Fibroblast of mammary gland (primary cell): ENCODE measurements at regions not wholly inside any gene's neighbourhood (a gene's known extent, or its start where the extent isn't known, plus 50 kb on each side); places are given as distances from the start of the nearest gene placed in this dataset.
A peak's percentile ranks its signal among the peaks of the same experiment; 100 is the strongest.

ENCODE experiments used
- DNase-seq: peaks from one replicate; pipeline ENCODE4 v3.0.0-alpha.2; 2010; ENCODE audit warnings: low read depth
- H3K4me3 ChIP-seq: 2 replicates; pipeline ENCODE4 v1.5.1; 2011; ENCODE audit warnings: low read depth, mild to moderate bottlenecking, low read length, moderate library complexity; ENCODE audit not compliant: control insufficient read depth
- TF ChIP-seq, protein P1 (sequence below): conservative IDR thresholded peaks from 2 replicates; pipeline ENCODE4 v1.5.1; 2011; ENCODE audit warnings: low read depth, low read length, inconsistent platforms; ENCODE audit not compliant: control insufficient read depth, insufficient read depth

DNA sequence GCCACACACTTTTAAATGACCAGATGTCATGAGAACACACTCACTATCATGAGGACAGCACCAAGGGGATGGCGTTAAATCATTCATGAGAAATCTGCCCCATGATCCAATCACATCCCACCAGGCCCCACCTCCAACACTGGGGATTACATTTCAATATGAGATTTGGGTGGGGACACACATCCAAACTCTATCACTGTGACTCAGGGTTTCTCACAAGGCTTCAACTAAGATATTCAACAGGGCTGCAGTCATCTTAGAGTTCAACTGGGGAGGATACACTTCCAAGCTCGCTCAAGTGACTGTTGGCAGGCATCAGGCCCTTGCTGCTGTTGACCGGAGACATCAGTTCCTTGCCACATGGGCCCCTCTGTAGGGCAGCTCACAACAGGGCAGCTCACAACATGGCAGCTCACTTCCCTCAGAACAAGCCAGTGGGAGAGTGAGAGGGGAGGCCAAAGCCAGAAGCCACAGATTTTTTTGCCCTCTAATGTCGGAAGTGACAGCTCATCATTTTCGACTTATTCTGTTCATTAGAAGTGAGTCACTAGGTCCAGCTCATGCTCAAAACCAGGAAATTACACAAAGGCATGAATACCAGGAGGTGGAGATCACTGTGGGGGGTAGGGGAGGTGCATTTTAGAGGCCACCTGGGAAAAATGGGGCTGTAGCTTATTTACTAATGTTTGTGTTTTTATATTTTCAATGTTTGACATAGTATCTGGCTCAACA is 50.8 kb upstream of the PTHLH start:
- DNase-seq: peak; percentile 97
- TF ChIP-seq, protein P1, sequence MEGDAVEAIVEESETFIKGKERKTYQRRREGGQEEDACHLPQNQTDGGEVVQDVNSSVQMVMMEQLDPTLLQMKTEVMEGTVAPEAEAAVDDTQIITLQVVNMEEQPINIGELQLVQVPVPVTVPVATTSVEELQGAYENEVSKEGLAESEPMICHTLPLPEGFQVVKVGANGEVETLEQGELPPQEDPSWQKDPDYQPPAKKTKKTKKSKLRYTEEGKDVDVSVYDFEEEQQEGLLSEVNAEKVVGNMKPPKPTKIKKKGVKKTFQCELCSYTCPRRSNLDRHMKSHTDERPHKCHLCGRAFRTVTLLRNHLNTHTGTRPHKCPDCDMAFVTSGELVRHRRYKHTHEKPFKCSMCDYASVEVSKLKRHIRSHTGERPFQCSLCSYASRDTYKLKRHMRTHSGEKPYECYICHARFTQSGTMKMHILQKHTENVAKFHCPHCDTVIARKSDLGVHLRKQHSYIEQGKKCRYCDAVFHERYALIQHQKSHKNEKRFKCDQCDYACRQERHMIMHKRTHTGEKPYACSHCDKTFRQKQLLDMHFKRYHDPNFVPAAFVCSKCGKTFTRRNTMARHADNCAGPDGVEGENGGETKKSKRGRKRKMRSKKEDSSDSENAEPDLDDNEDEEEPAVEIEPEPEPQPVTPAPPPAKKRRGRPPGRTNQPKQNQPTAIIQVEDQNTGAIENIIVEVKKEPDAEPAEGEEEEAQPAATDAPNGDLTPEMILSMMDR: no peak
- H3K4me3 ChIP-seq: no peak overlapping the region

DNA sequence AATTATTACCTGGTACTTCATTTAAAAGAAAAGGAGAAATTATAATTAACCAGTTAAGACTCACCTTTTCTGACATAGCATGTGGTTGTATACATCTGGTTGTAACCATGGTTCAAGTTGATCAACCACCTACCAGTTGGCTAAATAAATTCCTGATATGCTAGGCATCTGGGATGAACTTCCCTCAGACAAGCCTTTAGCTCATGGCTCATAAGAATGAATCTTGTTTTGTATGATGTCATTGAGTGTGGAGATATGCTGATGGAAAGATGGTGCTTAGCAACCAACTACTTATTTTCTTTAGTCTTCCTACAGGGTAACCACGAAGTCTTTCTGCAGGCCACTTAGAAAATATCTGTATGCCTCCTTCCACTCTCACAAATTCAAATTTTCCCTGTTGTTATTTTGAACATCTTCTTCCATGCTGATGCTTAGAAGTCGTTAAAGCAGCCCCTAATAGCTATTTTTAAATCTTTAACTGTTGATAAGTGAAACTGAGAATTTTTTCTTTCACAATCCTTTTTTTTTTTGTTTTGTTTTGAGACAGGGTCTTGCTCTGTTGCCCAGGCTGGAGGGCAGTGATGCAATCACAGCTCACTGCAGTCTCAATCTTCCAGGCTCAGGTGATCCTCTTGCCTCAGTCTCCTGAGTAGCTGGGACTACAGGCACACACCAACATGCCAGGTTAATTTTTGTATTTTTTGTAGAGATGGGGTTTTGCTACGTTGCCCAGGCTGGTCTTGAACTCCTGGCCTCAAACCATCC is 51.9 kb upstream of the PTHLH start:
- peak; percentile 81 for DNase-seq
- H3K4me3 ChIP-seq: no peak overlapping the region
- TF ChIP-seq, protein P1: no peak

DNA sequence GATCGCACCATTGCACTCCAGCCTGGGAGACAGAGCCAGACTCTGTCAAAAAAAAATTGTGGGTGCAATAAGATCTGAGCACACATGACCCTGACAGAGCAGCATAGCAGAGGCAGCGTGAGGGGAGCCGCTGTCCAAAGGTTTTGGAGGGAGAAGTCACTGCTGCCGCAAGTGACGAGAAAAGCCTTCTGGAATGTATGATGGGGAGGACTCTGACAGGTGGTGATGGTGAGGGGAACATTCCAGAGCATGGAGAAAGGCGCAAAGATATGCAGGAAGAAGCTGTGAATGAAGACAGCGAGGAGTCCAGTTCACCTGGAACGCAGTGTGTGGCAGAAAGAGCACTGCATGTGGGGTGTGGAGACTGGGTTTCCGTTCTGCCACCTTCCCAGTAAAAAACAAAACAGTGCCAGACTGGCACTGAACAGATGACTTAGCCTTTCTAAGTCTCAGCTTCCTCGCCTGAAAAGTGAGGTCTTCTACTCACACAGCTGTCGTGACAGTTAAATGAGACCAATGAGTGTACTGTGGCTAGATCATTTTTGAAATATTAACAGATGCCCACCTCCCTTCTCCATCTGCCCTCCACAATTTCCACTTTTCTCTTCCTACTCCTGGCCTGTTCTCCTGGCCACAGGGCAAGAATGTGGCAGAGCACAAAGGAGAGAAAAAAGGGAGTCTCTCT is 53.4 kb upstream of the PTHLH start:
- TF ChIP-seq, protein P1: no peak
- DNase-seq: no peak
- no peak overlapping the region for H3K4me3 ChIP-seq

DNA sequence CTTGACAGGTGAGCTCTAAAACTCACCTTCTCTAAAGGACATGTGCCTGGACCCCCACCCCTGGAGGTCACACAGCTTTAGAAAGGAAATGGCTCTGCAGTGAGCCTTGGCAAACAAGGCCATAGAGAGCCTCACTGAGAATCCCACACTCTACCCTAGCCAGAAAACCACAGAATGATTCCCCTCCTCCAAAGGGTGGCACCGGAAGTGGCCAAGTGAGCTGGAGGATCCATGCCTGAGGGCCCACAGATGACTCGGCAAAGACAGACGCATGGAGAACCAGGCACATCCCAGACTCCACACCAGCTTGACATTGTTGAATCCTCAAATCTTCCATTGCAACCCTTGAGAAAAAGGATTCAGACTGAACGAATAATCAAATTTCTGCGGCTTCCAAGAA is 54.2 kb upstream of the PTHLH start:
- no peak overlapping the region for H3K4me3 ChIP-seq
- no peak for DNase-seq
- TF ChIP-seq, protein P1: no peak

DNA sequence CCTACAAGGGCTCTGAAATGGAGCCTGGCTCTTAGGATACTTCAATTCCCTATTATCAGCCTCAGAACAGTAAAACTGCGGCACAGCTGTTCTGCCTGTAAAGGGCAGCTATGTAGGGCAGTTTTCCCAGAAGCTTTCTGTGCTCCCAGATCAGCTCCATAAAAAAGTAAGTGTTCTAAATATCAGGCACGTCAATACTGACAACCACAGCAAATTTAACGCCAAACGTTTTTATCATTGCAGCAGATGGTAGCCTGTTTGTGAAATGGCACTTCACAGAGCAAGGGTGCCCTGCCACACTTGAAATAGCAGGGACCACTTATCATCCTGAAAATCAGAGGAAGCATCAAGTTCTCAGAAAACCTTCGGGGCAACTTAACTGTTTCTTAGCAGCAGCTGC is 54.8 kb upstream of the PTHLH start:
- TF ChIP-seq, protein P1: no peak
- DNase-seq: no peak
- no peak overlapping the region for H3K4me3 ChIP-seq

DNA sequence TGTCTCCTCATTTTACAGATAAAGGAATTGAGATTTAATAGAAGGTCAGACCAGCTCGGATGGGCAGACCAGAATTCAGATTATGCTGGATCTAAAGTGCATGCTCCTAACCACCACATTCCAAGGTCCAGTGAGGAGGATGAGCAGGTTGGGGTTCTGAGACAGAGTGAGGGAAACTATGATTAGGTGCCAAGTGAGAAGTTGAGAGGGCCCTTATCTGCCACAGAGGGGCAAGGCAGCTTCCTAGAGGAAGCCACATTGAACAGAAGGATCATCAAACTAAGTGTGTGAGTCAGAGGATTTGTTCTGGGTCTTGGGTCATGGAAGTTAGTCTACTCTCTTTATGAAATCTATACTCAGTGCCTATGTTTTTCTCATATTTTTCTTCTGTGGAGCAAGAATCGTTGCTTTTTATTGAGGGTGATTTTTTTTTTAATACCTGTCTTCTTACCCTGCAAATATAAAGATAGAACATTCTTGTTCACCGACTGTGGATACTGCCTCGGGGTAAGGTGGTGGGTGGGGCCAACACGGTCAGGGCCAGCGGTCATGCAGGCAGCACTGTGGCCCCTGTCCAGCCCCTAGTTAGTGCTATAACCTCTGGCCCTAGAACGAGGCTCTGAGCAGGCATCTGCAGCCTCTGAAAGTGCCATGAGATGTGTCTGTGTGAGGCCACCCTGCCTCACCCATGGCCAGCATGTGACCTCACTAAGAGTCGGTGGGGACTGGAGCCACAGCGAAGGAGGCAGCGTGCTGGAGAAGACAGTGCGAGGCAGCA is 55.6 kb upstream of the PTHLH start:
- TF ChIP-seq, protein P1: no peak
- DNase-seq: no peak
- no peak overlapping the region for H3K4me3 ChIP-seq
